HepG2 (cell line): ENCODE measurements at regions not wholly inside any gene's neighbourhood (a gene's known extent, or its start where the extent isn't known, plus 50 kb on each side); places are given as distances from the start of the nearest gene placed in this dataset.

Experiments used
- DNMT1 ChIP-seq: sonication (generic); formaldehyde crosslinking; IDR thresholded peaks from 2 replicates; pipeline ENCODE4 v1.5.1; 2020; ENCODE audit warnings: mild to moderate bottlenecking, missing genetic modification reagents
- MTA3 ChIP-seq: sonication (generic); formaldehyde crosslinking; IDR thresholded peaks from 2 replicates; pipeline ENCODE4 v1.4.0; 2020; ENCODE audit warnings: missing genetic modification reagents
- NR2F1 ChIP-seq, 2 experiments: fragments of 450-650 bp in 1 of 2; formaldehyde crosslinking in 1 of 2; IDR thresholded peaks; 2 replicates each; pipeline versions ENCODE4 v1.5.0 to v1.6.1; 2016 to 2020; ENCODE audit warnings: mild to moderate bottlenecking in 1 of 2, missing compliant biosample characterization in 1 of 2, missing genetic modification reagents in 1 of 2, moderate library complexity in 1 of 2
- PHF21A ChIP-seq: sonication (generic); formaldehyde crosslinking; IDR thresholded peaks from 2 replicates; pipeline ENCODE4 v1.5.0; 2020; ENCODE audit warnings: mild to moderate bottlenecking, missing genetic modification reagents
- SRF ChIP-seq: IDR thresholded peaks from 2 replicates; pipeline ENCODE4 v1.6.1; 2011; ENCODE audit warnings: mild to moderate bottlenecking, low read depth, low read length, moderate library complexity
- STAT5B ChIP-seq: sonication (generic); formaldehyde crosslinking; IDR thresholded peaks from 2 replicates; pipeline ENCODE4 v1.4.0; 2020; ENCODE audit warnings: missing genetic modification reagents
- XRCC5 ChIP-seq: fragments of 200-400 bp; formaldehyde crosslinking; optimal IDR thresholded peaks from 2 replicates; pipeline ENCODE3; 2017; ENCODE audit warnings: mild to moderate bottlenecking, low read length
- ZBTB3 ChIP-seq: sonication (generic); formaldehyde crosslinking; IDR thresholded peaks from 2 replicates; pipeline ENCODE4 v1.4.0; 2020; ENCODE audit warnings: low read depth, mild to moderate bottlenecking, moderate library complexity, missing genetic modification reagents, borderline replicate concordance
- ZBTB7B ChIP-seq: sonication (generic); formaldehyde crosslinking; IDR thresholded peaks from 2 replicates; pipeline ENCODE4 v1.4.0; 2020; ENCODE audit warnings: missing genetic modification reagents
- ZNF138 ChIP-seq: sonication (generic); formaldehyde crosslinking; IDR thresholded peaks from 2 replicates; pipeline ENCODE4 v1.5.0; 2020; ENCODE audit warnings: mild to moderate bottlenecking, low read depth, missing genetic modification reagents
- ZNF33A ChIP-seq: sonication (generic); formaldehyde crosslinking; IDR thresholded peaks from 2 replicates; pipeline ENCODE4 v1.5.1; 2020; ENCODE audit warnings: missing genetic modification reagents, mild to moderate bottlenecking, moderate library complexity, borderline replicate concordance
- ZNF773 ChIP-seq: sonication (generic); formaldehyde crosslinking; IDR thresholded peaks from 2 replicates; pipeline ENCODE4 v1.4.0; 2020; ENCODE audit warnings: missing genetic modification reagents, borderline replicate concordance
- ZSCAN12 ChIP-seq: sonication (generic); formaldehyde crosslinking; IDR thresholded peaks from 2 replicates; pipeline ENCODE4 v1.9.0; 2021; ENCODE audit warnings: mild to moderate bottlenecking, missing genetic modification reagents
- TF ChIP-seq, protein P1 (sequence below): sonication (generic); formaldehyde crosslinking; IDR thresholded peaks from 2 replicates; pipeline ENCODE4 v1.4.0; 2020; ENCODE audit warnings: missing genetic modification reagents
- TF ChIP-seq, protein P2 (sequence below): sonication (generic); formaldehyde crosslinking; IDR thresholded peaks from 2 replicates; pipeline ENCODE4 v1.4.0; 2020; ENCODE audit warnings: missing genetic modification reagents
- TF ChIP-seq, protein P3 (sequence below): sonication (generic); formaldehyde crosslinking; conservative IDR thresholded peaks from 2 replicates; pipeline ENCODE4 v1.4.0; 2020; ENCODE audit warnings: missing genetic modification reagents
- TF ChIP-seq, protein P4 (sequence below): sonication (generic); formaldehyde crosslinking; conservative IDR thresholded peaks from 2 replicates; pipeline ENCODE4 v1.8.0; 2022; ENCODE audit warnings: low read depth, missing genetic modification reagents

DNA sequence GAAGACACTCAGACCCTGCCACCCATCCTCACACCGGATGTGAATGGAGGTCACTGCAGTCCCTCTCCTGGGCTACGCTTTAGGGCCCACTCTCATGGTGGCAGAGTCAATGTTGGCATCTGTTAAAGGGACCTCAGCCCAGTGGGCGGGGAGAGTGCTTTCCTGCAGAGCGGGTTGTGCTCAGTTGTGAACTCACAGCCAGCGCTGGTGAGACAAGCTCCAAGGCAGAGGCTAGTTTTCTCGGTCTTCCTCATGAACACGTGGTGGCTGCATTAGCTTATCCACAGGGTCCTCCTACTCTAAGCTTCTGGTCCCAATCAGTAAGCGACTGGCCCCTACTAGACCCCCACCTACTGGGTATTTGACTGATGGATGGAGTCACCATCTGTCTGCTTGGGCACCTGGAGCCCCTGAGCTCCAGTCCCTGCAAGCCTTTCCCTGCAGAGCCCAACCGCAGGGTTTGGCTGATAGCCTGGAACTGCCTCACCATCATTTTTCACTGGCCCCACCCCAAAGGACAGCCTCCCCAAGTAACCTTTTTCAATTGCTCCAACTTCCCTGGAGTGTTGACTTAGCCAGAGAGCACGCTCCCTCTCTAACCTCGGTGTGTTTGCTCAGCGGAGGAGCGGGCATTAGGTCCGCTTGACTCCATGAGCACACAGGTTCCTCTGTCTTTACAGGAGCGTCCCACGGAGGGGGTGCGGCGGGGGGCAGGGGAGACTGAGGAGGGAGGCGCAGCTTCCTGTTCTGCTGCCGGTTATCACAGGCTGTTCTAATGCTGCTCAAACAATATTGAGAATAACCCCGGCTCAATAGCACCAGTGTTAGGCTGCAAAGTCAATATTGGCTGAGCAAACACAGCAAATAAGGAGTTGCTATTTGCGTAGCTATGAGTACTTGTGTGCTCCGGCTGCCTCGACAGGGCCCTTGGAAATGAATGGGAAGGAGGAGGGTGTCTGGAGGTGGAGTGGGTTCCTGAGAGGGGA, 141.7 kb downstream of the RPLP1 start (continued):
- TF ChIP-seq ZBTB3 (CRISPR knock-in tag) (0 out of 2 replicates have a peak, but pooled peaks have one; percentile 60), ZNF33A (CRISPR knock-in tag) (no peak), PHF21A (CRISPR knock-in tag) (peak; percentile 93), MTA3 (CRISPR knock-in tag) (no peak), NR2F1 (CRISPR knock-in tag; IDR thresholded peaks at IDR 0.05) (peak; percentile 85 to 96), ZSCAN12 (CRISPR knock-in tag) (no peak), SRF (peak; percentile 74; the same call in 1 of the 2 replicates), ZBTB7B (peak; percentile 83; the same call in 1 of the 2 replicates), DNMT1 (CRISPR knock-in tag) (no peak), ZNF138 (CRISPR knock-in tag) (no peak), ZNF773 (CRISPR knock-in tag) (no peak), XRCC5 (no peak), STAT5B (peak; percentile 95)
- TF ChIP-seq, protein P1, sequence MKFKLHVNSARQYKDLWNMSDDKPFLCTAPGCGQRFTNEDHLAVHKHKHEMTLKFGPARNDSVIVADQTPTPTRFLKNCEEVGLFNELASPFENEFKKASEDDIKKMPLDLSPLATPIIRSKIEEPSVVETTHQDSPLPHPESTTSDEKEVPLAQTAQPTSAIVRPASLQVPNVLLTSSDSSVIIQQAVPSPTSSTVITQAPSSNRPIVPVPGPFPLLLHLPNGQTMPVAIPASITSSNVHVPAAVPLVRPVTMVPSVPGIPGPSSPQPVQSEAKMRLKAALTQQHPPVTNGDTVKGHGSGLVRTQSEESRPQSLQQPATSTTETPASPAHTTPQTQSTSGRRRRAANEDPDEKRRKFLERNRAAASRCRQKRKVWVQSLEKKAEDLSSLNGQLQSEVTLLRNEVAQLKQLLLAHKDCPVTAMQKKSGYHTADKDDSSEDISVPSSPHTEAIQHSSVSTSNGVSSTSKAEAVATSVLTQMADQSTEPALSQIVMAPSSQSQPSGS (CRISPR knock-in tag) = peak; percentile 86
- TF ChIP-seq, protein P2, sequence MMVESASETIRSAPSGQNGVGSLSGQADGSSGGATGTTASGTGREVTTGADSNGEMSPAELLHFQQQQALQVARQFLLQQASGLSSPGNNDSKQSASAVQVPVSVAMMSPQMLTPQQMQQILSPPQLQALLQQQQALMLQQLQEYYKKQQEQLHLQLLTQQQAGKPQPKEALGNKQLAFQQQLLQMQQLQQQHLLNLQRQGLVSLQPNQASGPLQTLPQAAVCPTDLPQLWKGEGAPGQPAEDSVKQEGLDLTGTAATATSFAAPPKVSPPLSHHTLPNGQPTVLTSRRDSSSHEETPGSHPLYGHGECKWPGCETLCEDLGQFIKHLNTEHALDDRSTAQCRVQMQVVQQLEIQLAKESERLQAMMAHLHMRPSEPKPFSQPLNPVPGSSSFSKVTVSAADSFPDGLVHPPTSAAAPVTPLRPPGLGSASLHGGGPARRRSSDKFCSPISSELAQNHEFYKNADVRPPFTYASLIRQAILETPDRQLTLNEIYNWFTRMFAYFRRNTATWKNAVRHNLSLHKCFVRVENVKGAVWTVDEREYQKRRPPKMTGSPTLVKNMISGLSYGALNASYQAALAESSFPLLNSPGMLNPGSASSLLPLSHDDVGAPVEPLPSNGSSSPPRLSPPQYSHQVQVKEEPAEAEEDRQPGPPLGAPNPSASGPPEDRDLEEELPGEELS = peak; percentile 97
- TF ChIP-seq, protein P3, sequence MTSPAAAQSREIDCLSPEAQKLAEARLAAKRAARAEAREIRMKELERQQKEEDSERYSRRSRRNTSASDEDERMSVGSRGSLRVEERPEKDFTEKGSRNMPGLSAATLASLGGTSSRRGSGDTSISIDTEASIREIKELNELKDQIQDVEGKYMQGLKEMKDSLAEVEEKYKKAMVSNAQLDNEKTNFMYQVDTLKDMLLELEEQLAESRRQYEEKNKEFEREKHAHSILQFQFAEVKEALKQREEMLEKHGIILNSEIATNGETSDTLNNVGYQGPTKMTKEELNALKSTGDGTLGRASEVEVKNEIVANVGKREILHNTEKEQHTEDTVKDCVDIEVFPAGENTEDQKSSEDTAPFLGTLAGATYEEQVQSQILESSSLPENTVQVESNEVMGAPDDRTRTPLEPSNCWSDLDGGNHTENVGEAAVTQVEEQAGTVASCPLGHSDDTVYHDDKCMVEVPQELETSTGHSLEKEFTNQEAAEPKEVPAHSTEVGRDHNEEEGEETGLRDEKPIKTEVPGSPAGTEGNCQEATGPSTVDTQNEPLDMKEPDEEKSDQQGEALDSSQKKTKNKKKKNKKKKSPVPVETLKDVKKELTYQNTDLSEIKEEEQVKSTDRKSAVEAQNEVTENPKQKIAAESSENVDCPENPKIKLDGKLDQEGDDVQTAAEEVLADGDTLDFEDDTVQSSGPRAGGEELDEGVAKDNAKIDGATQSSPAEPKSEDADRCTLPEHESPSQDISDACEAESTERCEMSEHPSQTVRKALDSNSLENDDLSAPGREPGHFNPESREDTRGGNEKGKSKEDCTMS = no peak
- TF ChIP-seq, protein P4, sequence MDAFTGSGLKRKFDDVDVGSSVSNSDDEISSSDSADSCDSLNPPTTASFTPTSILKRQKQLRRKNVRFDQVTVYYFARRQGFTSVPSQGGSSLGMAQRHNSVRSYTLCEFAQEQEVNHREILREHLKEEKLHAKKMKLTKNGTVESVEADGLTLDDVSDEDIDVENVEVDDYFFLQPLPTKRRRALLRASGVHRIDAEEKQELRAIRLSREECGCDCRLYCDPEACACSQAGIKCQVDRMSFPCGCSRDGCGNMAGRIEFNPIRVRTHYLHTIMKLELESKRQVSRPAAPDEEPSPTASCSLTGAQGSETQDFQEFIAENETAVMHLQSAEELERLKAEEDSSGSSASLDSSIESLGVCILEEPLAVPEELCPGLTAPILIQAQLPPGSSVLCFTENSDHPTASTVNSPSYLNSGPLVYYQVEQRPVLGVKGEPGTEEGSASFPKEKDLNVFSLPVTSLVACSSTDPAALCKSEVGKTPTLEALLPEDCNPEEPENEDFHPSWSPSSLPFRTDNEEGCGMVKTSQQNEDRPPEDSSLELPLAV = no peak
